Nephron progenitor cell (in vitro differentiated cells): ENCODE measurements at regions not wholly inside any gene's neighbourhood (a gene's known extent, or its start where the extent isn't known, plus 50 kb on each side); places are given as distances from the start of the nearest gene placed in this dataset.

ENCODE experiments used
- DNase-seq: peaks from one replicate; pipeline ENCODE4 v3.0.0; 2021
- H3K27ac Mint-ChIP-seq: 2 replicates; pipeline ENCODE4 v1.8.0; 2021; ENCODE audit warnings: mild to moderate bottlenecking, moderate library complexity, mixed read lengths
- H3K27me3 Mint-ChIP-seq: 2 replicates; pipeline ENCODE4 v1.8.0; 2021; ENCODE audit warnings: mild to moderate bottlenecking, low read depth, mixed read lengths; ENCODE audit not compliant: poor library complexity
- H3K36me3 Mint-ChIP-seq: 2 replicates; pipeline ENCODE4 v1.8.0; 2021; ENCODE audit warnings: low read depth, mixed read lengths
- H3K4me1 Mint-ChIP-seq: 2 replicates; pipeline ENCODE4 v1.8.0; 2021; ENCODE audit warnings: mixed read lengths
- H3K4me3 Mint-ChIP-seq: 2 replicates; pipeline ENCODE4 v1.8.0; 2021; ENCODE audit warnings: mild to moderate bottlenecking, moderate library complexity, mixed read lengths
- H3K9me3 Mint-ChIP-seq: 2 replicates; pipeline ENCODE4 v1.8.0; 2021; ENCODE audit warnings: mild to moderate bottlenecking, moderate library complexity, mixed read lengths
- CTCF ChIP-seq: fragments of 200-600 bp; sonication (generic); IDR thresholded peaks from 2 replicates; pipeline ENCODE4 v1.5.0; 2021; ENCODE audit warnings: antibody characterized with exemption

GRCh38 chr18:76668546-76668945 is 153.8 kb upstream of the ZNF236 start:
- Mint-ChIP-seq H3K4me3 (no peak overlapping the region), H3K4me1 (peaks cover 18% of the 10 kb centered on the region), H3K27ac (peak overlapping the region; percentile 95), H3K9me3 (peaks cover 10% of the 10 kb centered on the region), H3K27me3 (no peaks in the 10 kb centered on the region), H3K36me3 (no peaks in the 10 kb centered on the region)
- no peak for TF ChIP-seq CTCF
- no peak for DNase-seq

GRCh38 chr18:76668119-76668518 is 154.2 kb upstream of the ZNF236 start:
- peaks cover 16% of the 10 kb centered on the region for H3K4me1 Mint-ChIP-seq
- no peaks in the 10 kb centered on the region for H3K36me3 Mint-ChIP-seq
- no peaks in the 10 kb centered on the region for H3K27me3 Mint-ChIP-seq
- H3K9me3 Mint-ChIP-seq = peaks cover 11% of the 10 kb centered on the region
- H3K4me3 Mint-ChIP-seq = no peak overlapping the region
- peak overlapping the region; percentile 95 for H3K27ac Mint-ChIP-seq
- DNase-seq = no peak
- TF ChIP-seq CTCF = no peak

GRCh38 chr18:76667603-76668002 is 154.8 kb upstream of the ZNF236 start:
- H3K4me1 Mint-ChIP-seq = peaks cover 16% of the 10 kb centered on the region
- H3K9me3 Mint-ChIP-seq = peaks cover 11% of the 10 kb centered on the region
- DNase-seq = no peak
- no peak for TF ChIP-seq CTCF
- H3K27ac Mint-ChIP-seq = no peak overlapping the region
- no peaks in the 10 kb centered on the region for H3K27me3 Mint-ChIP-seq
- H3K4me3 Mint-ChIP-seq = no peak overlapping the region
- H3K36me3 Mint-ChIP-seq = no peaks in the 10 kb centered on the region

GRCh38 chr18:76662626-76663025 is 159.7 kb upstream of the ZNF236 start:
- no peak overlapping the region for H3K4me3 Mint-ChIP-seq
- TF ChIP-seq CTCF = no peak
- H3K4me1 Mint-ChIP-seq = peaks cover 19% of the 10 kb centered on the region
- peaks cover 3% of the 10 kb centered on the region for H3K27me3 Mint-ChIP-seq
- peaks cover 11% of the 10 kb centered on the region for H3K9me3 Mint-ChIP-seq
- H3K36me3 Mint-ChIP-seq = no peaks in the 10 kb centered on the region
- H3K27ac Mint-ChIP-seq = no peak overlapping the region
- no peak for DNase-seq

- H3K4me1 Mint-ChIP-seq = peaks cover 33% of the 10 kb centered on the region
- peaks cover 3% of the 10 kb centered on the region for H3K27me3 Mint-ChIP-seq
- no peak for TF ChIP-seq CTCF
- H3K4me3 Mint-ChIP-seq = no peak overlapping the region
- peaks cover 7% of the 10 kb centered on the region for H3K9me3 Mint-ChIP-seq
- no peaks in the 10 kb centered on the region for H3K36me3 Mint-ChIP-seq
- no peak for DNase-seq
- no peak overlapping the region for H3K27ac Mint-ChIP-seq
These were observed 161.7 kb upstream of the ZNF236 start for GRCh38 chr18:76660571-76661192.

- Mint-ChIP-seq H3K27me3 (peaks cover 3% of the 10 kb centered on the region), H3K36me3 (no peaks in the 10 kb centered on the region), H3K9me3 (peaks cover 2% of the 10 kb centered on the region), H3K4me3 (no peak overlapping the region), H3K4me1 (peaks cover 45% of the 10 kb centered on the region), H3K27ac (peak overlapping the region; percentile 53)
- DNase-seq = peak; percentile 67
- peak; percentile 53 for TF ChIP-seq CTCF
These were observed 163.6 kb upstream of the ZNF516 start for GRCh38 chr18:76658627-76659026.
